Eye (tissue), 1 donor: ENCODE measurements at regions not wholly inside any gene's neighbourhood (a gene's known extent, or its start where the extent isn't known, plus 50 kb on each side); places are given as distances from the start of the nearest gene placed in this dataset.
"Not testable (repeated sequence)": the region's sequence is repeated elsewhere in the genome, so short reads cannot be mapped to it uniquely, and the experiment has no call there.

ENCODE experiments used
- DNase-seq: peaks from one replicate; pipeline ENCODE4 v3.0.0-alpha.2; 2015

- no peak for DNase-seq
Observed at GRCh38 chr6:140486450-140487361, 1112.3 kb upstream of the CITED2 start.

DNA sequence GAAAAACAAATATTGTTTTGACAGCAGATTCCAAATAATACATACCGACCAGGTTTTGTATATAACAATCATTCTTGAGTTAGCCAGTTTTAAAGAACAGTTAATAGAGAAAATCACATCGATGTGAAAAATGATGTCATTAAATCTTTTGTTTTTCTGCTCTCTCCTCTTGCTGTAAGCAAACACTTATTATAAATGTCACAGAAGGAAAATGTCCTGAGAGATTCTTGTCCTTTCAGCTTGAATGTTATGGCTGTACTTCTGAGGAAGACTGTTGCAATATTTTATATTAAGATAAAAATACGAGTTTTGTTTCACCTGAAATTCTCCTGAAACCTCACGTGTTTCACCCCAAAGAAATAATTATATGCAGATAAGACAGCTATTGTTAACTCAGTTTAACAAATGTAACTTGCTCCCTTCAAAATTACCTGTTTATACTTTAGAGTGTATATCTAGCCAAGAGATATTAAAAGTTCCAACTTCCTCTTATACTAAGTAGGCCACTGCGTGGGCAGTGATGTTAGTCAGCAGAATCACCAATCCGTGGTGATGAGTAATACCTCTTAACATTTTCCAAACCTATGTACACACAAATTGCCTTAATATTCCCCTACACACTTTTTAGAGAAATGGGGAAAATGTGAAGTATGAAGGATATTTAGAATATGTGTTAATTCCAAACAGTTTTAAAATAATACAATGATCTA, 1111.4 kb upstream of the CITED2 start:
- DNase-seq, result no peak

DNA sequence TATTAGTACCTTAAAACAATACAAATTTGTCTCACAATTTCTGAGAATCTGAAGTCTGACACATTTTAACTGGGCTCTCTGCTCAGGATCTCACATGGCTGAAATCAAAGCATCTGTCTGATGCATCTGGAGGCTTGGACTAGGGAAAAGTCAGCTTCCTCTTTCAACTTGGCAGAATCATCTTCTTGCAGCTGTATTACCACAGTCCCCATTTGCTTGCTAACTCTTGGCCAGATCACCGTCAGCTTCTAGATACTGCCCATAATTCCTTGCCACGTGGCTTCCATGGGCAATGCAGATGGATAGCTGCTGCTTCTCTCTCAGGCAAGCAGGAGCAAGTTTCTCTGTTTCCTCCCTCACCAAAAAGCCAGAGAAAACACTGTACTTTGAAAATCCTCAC, 1106.4 kb upstream of the CITED2 start:
- no peak for DNase-seq

DNA sequence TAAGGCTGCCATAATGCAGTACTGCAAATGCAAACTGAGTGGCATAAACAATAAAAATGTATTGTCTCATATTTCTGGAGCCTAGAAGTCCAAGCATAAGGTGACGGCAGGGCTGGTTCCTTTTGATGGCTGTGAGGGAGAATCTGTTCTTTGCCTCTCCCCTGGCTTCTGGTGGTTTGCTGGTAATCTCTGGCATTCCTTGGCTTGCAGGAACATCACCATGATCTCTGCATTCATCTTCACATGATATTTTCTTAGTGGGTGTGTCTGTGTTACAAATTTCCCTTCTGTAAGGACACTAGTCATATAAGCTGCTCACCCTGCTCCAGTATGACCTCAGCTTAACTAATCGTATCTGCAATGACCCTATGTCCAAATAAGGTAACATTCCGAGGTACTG, 1104.2 kb upstream of the CITED2 start:
- no peak for DNase-seq

- DNase-seq, result no peak
Observed at GRCh38 chr6:140475086-140475485, 1100.6 kb upstream of the CITED2 start.

DNA sequence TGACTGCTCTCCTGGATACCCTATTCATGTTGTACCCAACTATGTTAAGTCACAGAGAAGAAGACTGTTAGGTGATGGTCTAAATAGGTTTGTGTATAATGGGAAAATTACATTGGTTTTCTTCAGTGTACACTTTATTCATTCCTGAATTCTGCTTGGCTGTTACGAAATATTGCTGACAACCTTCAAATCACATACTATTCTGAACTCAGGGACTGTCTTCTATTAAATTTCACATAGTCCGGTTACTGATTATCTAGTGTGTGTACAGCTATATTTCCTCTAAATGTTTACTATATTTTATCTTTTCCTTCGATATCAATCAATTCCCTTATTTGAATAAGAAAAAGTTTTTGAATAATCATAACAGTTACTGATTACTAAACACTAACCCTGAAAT, 1090.3 kb upstream of the CITED2 start:
- no peak for DNase-seq

DNA sequence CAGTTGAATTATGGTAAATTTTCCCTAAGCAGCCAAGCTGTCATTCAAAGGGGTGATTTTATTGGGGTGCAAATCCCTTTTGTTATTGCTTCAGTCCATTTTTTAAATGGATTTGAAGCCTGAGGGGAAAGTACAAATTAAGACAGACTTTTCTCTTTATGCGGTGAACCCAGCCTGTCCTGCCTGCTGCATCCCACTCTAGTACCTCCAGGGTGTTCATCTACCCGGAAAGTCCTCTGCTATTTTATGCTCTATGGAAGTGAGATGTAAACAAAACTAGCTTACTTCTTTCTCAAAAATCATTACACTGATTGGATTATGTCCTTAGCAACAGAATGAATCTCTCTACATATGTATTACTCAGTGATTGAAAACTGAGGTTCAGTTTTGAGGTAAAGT, 1088.9 kb upstream of the CITED2 start:
- peak; percentile 39 for DNase-seq

- peak; percentile 30 for DNase-seq
Observed at GRCh38 chr6:140462453-140463311, 1088.2 kb upstream of the CITED2 start.

DNA sequence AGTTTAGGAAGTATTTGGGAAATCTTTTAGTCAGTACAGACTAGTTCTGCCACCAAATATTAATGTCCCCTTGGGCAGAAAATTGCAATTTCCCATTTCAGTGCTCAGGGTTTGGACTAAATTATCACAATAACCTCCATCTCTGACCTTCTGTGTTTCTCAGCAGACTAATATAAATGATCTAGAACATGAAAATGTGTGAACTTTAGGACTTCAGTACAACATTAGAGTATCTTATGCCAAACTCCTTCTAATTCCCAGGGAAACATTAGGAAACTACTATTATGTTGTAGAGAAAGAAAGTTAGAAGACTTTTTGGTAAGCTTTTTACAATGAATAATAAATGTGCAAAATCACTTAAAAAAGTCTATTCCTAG, 1087.6 kb upstream of the CITED2 start:
- DNase-seq, result no peak

DNA sequence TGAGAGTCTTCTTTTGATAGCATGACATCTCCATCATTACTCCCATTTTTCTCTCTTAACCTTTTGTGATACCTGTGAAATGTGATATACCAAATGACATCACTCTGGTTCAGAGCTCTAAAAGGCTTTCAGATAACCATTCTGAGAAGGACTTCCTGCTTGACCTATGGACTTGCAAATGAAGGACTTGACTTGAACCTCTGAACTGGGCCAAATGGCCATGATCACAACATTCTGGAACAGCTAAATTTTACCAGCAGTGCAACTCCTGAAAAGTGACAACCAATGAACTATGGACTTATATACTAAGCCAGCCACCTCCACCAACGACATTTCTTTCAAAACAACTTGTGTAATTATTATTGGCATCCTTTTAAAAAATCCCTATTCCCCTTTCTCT, 1085.8 kb upstream of the CITED2 start:
- DNase-seq, result no peak

- DNase-seq, result no peak
Observed at GRCh38 chr6:140459209-140459608, 1084.8 kb upstream of the CITED2 start.

- DNase-seq, result no peak
Observed at GRCh38 chr6:140446241-140446640, 1071.8 kb upstream of the CITED2 start.

- peak; percentile 33 for DNase-seq
Observed at GRCh38 chr6:140445474-140446004, 1071.1 kb upstream of the CITED2 start.

DNA sequence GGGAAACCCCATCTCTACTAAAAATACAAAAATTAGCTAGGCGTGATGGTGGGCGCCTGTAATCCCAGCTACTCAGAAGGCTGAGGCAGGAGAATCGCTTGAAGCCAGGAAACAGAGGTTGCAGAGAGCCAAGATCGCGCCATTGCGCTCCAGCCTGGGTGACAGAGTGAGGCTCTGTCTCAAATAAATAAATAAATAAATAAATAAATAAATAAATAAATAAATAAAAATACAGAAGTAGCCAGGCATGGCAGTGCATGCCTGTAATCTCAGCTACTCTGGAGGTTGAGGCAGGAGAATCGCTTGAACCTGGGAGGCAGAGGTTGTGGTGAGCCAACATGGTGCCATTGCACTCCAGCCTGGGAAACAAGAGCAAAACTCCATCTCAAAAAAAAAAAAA, 1068.7 kb upstream of the CITED2 start:
- DNase-seq, result not testable (repeated sequence)

DNA sequence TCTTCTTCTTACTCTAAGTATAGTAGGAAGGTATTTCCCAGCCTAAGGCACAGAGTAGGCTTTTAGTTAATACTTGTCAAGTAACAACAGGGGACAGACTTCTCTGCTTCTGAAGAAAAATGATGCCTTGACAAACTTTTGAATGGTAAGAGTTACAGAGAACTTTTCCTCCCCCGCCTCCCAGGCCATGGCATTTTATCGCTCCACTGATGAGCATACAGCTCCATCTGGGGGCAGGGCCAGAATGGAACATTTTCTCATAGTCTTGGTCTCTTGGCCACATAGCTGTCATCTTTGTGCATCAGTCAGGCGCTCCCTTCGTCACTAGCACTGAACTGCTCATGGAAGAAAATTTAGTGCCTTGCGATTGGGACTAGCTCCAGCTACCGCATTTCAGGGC, 1066.8 kb upstream of the CITED2 start:
- peak; percentile 54 for DNase-seq

GRCh38 chr6:140440223-140440835, 1065.9 kb upstream of the CITED2 start:
- no peak for DNase-seq

DNA sequence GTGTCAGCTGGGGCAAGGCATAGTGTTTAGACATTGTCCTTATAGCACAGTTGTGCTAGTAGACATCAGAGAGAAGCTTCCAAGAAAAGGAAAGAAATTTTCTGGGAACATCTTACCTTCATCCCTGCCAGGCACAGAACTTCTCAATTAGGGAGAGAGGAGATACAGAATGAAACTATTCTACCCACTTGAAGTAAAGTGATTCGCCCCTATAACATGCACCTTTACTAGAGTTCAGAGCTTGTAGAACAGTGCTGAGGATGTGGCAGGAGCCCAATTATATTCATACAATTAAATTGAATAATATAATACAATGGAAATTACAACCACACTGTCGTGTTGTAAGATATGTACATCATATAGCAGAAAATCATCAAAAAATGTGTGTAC, 1063.9 kb upstream of the CITED2 start:
- DNase-seq, result no peak

DNA sequence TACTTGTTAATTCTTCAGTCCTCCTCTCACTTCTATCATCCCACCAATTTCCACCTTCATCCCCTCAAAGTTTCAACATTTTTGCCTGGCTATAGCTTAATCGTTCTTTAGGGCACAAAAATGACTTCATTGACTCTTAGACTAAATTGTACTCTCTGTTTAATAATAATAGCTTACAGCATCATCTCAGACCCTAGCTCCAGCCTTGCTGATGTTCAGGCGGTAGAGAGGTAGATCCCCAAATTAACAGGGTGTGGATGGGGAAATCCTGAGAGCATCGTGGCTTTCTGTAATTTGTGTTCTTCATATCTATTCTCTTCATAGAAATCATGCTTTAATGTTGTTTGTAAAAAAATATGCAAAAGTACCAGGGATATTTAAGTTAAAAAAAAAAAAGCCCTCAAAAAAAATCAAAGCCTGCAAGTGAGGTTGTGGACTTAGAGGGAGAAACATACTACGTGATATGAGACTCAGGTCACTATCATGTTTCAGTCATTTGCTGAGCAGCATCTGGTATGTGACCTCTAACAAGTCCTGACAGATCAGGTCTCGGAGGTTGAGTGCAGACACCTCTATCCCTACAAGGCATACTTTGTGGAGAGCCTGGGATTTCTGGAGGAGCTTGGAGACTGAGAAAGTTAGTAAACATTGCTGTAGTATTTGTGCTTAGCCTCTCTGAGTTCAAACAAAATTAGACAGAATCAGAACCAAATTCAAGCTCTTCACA, 1063.3 kb upstream of the CITED2 start:
- DNase-seq, result no peak

DNA sequence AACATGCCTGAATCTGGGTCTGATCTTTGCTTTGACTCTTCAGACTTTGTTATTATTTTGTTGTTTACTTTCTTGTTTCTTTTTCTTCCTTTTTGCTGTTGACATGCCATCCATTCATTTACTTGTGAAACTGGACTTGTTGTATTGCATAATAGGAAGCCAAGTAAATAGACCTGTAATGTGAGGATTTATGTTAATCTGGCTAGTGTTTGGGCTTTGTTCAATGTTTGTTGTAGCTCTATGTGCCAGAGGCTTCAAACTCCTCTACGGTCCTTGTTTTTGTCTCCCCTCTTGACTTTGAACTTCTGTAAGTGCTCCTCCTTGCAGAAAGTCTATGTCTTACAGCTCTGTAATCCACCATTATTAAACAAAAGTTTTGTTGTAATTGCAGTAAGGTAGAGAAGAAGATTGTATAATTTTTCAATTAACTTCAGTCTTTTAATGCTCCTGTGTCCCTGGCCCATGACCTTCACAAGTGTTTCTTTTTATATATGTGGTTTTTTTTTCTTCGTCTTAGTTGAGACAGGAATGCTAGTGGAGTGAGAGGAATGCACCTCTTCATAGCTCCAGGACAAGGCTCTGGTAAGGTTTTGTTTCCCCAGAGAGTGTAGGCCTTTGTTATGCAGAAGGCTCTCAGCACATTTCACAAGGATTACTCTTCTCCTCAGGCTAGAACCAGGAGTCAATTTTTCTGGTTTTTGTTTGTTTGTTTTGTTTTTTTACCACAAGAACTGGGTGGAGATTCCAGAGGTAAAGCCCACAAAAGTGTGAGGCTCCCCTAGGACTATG, 1061.8 kb upstream of the CITED2 start:
- DNase-seq, result no peak

GRCh38 chr6:140434761-140435160, 1060.3 kb upstream of the CITED2 start:
- no peak for DNase-seq

DNA sequence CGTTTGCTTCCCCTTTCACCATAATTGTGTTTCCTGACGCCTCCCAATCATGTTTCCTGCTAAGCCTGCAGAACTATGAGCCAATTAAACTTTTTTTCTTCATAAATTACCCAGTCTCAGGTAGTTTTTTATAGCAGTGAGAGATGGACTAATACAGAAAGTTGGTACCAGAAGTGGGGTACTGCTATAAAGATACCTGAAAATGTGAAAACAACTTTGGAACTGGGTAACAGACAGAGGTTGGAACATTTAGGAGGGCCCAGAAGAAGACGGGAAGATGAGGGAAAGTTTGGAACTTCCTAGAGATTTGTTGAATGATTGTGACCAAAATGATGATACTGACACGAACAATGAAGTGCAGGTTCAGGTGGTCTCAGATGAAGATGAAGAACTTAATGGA, 1058.6 kb upstream of the CITED2 start:
- no peak for DNase-seq
